GM23338 (cell line): ENCODE measurements at regions not wholly inside any gene's neighbourhood (a gene's known extent, or its start where the extent isn't known, plus 50 kb on each side); places are given as distances from the start of the nearest gene placed in this dataset.

Experiments
- ATAC-seq: fragments of 200-7000 bp; cut with Tn5 transposase; 3 replicates; pipeline ENCODE4 v1.9.1; 2020
- DNase-seq: peaks from one replicate; pipeline ENCODE4 v3.0.0-alpha.2; 2015; ENCODE audit warnings: low spot score
- H2AFZ ChIP-seq: fragments of 200-600 bp; sonication (generic); 2 replicates; pipeline ENCODE4 v1.8.0; 2016; ENCODE audit warnings: antibody characterized with exemption, mild to moderate bottlenecking, moderate library complexity
- H3F3A ChIP-seq: fragments of 200-600 bp; sonication (generic); replicated peaks from 2 replicates; pipeline ENCODE4 v1.8.0; 2017; ENCODE audit warnings: antibody characterized with exemption, mixed run types, low read depth
- H3K27ac ChIP-seq: fragments of 200-600 bp; sonication (generic); 2 replicates; pipeline ENCODE4 v1.6.1; 2016; ENCODE audit warnings: low read depth
- H3K27me3 ChIP-seq: fragments of 200-600 bp; sonication (generic); 2 replicates; pipeline ENCODE4 v1.8.0; 2016; ENCODE audit warnings: mild to moderate bottlenecking, mixed run types, moderate library complexity; ENCODE audit not compliant: insufficient read depth
- H3K36me3 ChIP-seq: fragments of 200-600 bp; sonication (generic); 2 replicates; pipeline ENCODE4 v1.8.0; 2016; ENCODE audit warnings: mild to moderate bottlenecking; ENCODE audit not compliant: insufficient read depth
- H3K4me1 ChIP-seq: fragments of 200-600 bp; sonication (generic); 2 replicates; pipeline ENCODE4 v1.8.0; 2016; ENCODE audit warnings: mild to moderate bottlenecking, moderate library complexity; ENCODE audit not compliant: insufficient read depth
- H3K4me2 ChIP-seq: fragments of 200-600 bp; sonication (generic); 2 replicates; pipeline ENCODE4 v1.7.1; 2017; ENCODE audit warnings: mixed run types
- H3K4me3 ChIP-seq: fragments of 200-600 bp; sonication (generic); 2 replicates; pipeline ENCODE4 v1.6.1; 2016; ENCODE audit warnings: mixed run types
- H3K79me2 ChIP-seq: fragments of 200-600 bp; sonication (generic); replicated peaks from 2 replicates; pipeline ENCODE4 v1.8.0; 2017; ENCODE audit warnings: mild to moderate bottlenecking; ENCODE audit not compliant: insufficient read depth
- H3K9me2 ChIP-seq: fragments of 200-600 bp; sonication (generic); 2 replicates; pipeline ENCODE4 v1.8.0; 2017; ENCODE audit not compliant: insufficient read depth
- H4K20me1 ChIP-seq: fragments of 200-600 bp; sonication (generic); replicated peaks from 2 replicates; pipeline ENCODE4 v1.8.0; 2017; ENCODE audit warnings: mild to moderate bottlenecking; ENCODE audit not compliant: insufficient read depth
- H3K27ac Mint-ChIP-seq: 2 replicates; pipeline ENCODE4 v1.8.0; 2020; ENCODE audit warnings: inconsistent platforms, mild to moderate bottlenecking, moderate library complexity, mixed read lengths
- H3K27me3 Mint-ChIP-seq: 3 replicates; pipeline ENCODE4 v1.8.0; 2022; ENCODE audit warnings: low read depth, mild to moderate bottlenecking, moderate library complexity, mixed read lengths, inconsistent platforms; ENCODE audit not compliant: insufficient read depth, poor library complexity
- H3K36me3 Mint-ChIP-seq: 3 replicates; pipeline ENCODE4 v1.8.0; 2021; ENCODE audit warnings: low read depth, mild to moderate bottlenecking, inconsistent platforms, moderate library complexity, mixed read lengths
- H3K4me1 Mint-ChIP-seq: 3 replicates; pipeline ENCODE4 v1.8.0; 2020; ENCODE audit warnings: mild to moderate bottlenecking, inconsistent platforms, mixed read lengths
- H3K4me3 Mint-ChIP-seq: 3 replicates; pipeline ENCODE4 v1.8.0; 2021; ENCODE audit warnings: moderate library complexity, mild to moderate bottlenecking, inconsistent platforms, mixed read lengths
- H3K9me3 Mint-ChIP-seq: 3 replicates; pipeline ENCODE4 v1.8.0; 2020; ENCODE audit warnings: moderate library complexity, mild to moderate bottlenecking, inconsistent platforms, mixed read lengths
- EZH2 ChIP-seq: fragments of 200-600 bp; sonication (generic); IDR thresholded peaks from one replicate; pipeline ENCODE4 v1.8.0; 2017; ENCODE audit warnings: antibody characterized with exemption, mild to moderate bottlenecking, low read depth; ENCODE audit not compliant: unreplicated experiment
- NANOG ChIP-seq: IDR thresholded peaks from 2 replicates; pipeline ENCODE4 v1.6.1; 2016; ENCODE audit warnings: antibody characterized with exemption, borderline replicate concordance
- REST ChIP-seq: IDR thresholded peaks from one replicate; pipeline ENCODE4 v1.6.1; 2018; ENCODE audit warnings: antibody characterized with exemption; ENCODE audit not compliant: unreplicated experiment
- ZNF114 ChIP-seq: fragments of 250-450 bp; sonication (Bioruptor Pico); IDR thresholded peaks from 2 replicates; pipeline ENCODE4 v1.5.0; 2020; ENCODE audit warnings: mild to moderate bottlenecking, moderate library complexity
- ZNF462 ChIP-seq: fragments of 250-450 bp; sonication (Bioruptor Pico); IDR thresholded peaks from 2 replicates; pipeline ENCODE4 v1.5.0; 2020; ENCODE audit warnings: mild to moderate bottlenecking, moderate library complexity

- Histone ChIP-seq H4K20me1 (no peaks in the 10 kb centered on the region), H3K4me2 (no peak overlapping the region), H3K4me1 (no peaks in the 10 kb centered on the region), H2AFZ (no peak overlapping the region), H3K9me2 (peaks cover 3% of the 10 kb centered on the region; the same call in 1 of the 2 replicates), H3F3A (no peaks in the 10 kb centered on the region), H3K27ac (no peak overlapping the region), H3K36me3 (no peaks in the 10 kb centered on the region), H3K27me3 (no peaks in the 10 kb centered on the region), H3K4me3 (no peak overlapping the region), H3K79me2 (no peaks in the 10 kb centered on the region)
- H3K4me3 Mint-ChIP-seq = no peak overlapping the region
- no peaks in the 10 kb centered on the region for H3K9me3 Mint-ChIP-seq
- no peaks in the 10 kb centered on the region for H3K4me1 Mint-ChIP-seq
- H3K36me3 Mint-ChIP-seq = no peaks in the 10 kb centered on the region
- ATAC-seq = no peak
- no peak overlapping the region for H3K27ac Mint-ChIP-seq
- no peak for DNase-seq
- TF ChIP-seq EZH2 (no peak), NANOG (no peak), ZNF462 (no peak), ZNF114 (CRISPR knock-in tag) (no peak), REST (no peak)
- peaks cover 4% of the 10 kb centered on the region for H3K27me3 Mint-ChIP-seq
Measured at GRCh38 chr6:163996491-163996890, 582.0 kb downstream of the QKI start.
